NCI-H2196 (cell line): ENCODE measurements at regions not wholly inside any gene's neighbourhood (a gene's known extent, or its start where the extent isn't known, plus 50 kb on each side); places are given as distances from the start of the nearest gene placed in this dataset.
"Not testable (repeated sequence)": the region's sequence is repeated elsewhere in the genome, so short reads cannot be mapped to it uniquely, and the experiment has no call there.

Experiments used
- DNase-seq: peaks from one replicate; lab custom pipeline; 2025; ENCODE audit not compliant: unreplicated experiment; lab: John Stamatoyannopoulos, UW

DNA sequence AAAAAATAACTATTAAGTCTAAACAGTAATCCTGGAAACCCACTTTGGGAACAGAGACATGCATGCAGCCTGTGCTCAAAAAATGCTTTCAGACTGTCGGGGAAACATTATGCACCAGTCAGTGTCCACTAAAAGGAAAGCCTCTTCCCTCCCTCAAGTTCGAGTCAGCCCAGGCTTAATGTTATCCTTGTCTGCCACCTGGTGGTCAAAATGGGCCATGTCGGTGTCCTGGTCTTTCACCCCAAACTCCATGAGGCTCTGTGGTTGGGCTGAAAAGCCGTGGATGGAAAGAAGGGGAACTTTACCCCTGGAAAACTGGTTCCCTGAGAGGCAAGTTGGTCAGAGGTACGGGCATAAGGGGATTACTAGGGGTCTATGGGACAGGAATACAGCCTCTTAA, 88.4 kb upstream of the ZNF492 start:
- peak; percentile 32 for DNase-seq

- DNase-seq: no peak
Measured at GRCh38 chr19:22533761-22534160, 100.4 kb upstream of the ZNF492 start.

GRCh38 chr19:22532388-22533300, 101.5 kb upstream of the ZNF492 start:
- DNase-seq: no peak

DNA sequence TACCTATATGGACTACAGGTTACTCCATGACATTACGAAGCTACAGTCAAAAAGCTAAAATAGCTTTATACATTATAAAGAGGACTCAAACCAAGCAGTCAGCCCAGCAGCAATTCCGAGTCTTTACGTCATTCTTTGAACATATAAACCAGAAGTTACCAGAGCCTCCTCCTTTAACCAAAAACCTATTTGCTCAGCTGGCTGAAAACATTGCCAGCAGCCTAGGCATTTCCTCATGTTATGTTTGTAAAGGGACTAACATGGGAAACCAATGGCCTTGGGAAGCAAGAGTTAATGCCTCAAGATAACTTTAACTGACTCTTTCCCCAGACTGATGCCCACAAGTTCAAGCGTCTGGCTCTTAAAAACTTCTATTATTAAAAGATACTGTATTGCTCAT, 104.1 kb upstream of the ZNF492 start:
- DNase-seq: no peak

DNA sequence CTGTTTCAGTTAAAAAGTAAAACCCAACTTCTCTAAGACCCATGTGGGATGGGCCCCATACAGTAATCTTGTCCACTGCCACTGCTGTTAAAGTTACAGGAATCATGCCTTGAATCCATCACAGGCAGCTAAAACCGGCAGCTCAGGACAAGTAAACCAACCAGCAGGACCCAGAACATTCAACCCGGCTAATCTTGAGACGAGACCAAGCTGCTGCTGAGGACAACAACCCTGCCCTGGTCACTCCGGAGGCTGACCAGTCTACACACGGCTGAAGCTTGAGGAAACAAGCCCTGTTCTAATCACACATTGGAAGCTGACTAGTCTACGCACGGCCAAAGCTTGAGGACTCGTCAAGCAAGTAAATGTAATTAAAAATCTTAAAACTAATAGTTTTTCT, 105.2 kb upstream of the ZNF492 start:
- no peak for DNase-seq

- DNase-seq: no peak
Measured at GRCh38 chr19:22527554-22527953, 105.4 kb upstream of the ZNF98 start.

DNA sequence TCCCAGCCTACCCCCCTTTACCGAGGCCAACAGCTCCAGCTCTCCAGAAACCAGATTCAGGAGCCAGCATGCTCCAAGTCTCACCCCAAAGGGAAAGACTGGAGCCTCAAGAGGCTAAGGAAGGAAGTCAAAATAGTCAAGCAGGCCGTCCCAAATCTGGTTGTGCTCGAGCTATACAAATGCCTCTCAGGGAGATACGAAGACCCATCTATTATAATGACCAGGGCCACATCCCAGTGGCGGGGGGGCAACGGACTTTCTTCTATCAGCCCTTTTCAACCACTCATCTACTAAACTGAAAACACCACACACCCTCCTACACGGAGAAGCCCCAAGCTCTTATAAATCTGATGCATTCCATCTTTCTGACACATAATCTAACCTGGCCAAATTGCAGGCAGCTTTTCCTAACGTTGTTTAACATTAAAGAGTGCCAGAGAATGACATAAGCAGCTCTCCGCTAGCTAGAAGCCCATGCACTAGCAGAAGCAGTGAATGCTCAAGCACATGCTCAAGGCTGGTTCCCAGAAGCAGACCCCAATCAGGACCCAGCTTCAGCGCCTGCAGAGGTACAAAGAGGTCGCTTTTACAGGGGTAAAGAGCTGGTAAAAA, 104.6 kb upstream of the ZNF98 start:
- no peak for DNase-seq

GRCh38 chr19:22523940-22524339, 101.8 kb upstream of the ZNF98 start:
- no peak for DNase-seq

DNA sequence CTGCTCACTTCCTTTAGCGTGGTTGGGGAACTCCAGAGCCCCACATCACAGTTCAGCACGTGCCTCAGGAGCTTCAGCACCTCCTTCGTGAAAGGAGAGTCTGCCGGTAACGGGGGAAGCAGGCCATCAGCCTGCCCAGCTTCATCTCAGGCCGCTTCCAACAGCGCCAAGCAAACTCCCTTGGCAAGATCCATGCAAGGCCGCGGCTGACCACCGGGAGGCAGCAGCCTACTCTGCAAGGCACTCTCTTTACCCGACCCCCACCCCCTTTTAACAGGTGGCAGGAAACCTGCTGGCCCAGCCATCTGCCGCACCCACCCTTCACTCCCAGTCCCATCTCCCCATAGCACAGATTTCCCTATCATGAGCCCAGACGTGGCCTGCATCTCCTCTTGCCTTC, 97.4 kb upstream of the ZNF98 start:
- not testable (repeated sequence) for DNase-seq

GRCh38 chr19:22519152-22519551, 97.0 kb upstream of the ZNF98 start:
- DNase-seq: no peak

DNA sequence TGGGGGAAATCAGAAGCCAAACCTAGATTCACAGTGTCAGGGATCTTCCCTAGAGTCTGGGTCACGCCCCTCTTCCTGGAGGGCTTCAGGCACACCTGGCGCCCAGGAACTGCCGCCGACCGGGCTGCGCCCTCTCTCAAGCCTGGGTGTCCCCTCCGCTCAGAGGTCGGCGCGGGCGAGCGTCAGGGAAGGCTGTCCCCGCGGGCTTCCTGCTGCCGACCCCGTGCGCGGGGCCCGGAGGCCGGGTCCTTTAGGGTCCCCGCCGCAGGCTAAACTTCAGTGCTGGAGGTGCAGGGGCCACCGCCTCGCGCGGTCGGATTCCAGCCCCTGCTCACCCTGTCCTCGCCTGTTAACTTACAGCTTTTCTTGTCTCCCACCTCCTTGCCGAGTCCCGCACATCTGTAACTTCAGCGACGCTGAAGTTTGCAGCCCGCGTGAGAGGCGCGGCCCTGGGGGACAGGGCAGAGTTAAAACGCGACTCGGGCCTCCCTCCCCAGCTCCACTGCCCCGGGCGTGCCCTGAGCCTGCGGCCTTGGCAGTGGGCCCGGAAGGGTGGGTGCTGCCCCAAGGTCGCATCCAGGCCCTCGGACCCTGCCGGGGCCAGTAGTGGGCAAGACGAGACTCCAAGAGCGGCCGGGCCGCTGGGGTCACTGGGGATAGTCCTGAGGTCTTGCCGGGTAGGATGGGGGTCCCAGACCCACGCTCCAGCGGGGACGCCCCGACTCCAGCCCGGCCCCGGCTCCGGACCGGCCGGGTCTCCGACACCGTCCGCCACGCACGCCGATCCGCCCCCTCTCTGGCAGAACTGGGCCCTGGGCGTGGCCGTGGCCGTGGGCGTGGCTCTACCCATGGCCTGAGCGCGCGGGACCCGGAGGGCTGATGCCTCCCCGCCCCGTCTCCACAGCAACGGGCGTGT, 95.6 kb upstream of the ZNF98 start:
- no peak for DNase-seq

DNA sequence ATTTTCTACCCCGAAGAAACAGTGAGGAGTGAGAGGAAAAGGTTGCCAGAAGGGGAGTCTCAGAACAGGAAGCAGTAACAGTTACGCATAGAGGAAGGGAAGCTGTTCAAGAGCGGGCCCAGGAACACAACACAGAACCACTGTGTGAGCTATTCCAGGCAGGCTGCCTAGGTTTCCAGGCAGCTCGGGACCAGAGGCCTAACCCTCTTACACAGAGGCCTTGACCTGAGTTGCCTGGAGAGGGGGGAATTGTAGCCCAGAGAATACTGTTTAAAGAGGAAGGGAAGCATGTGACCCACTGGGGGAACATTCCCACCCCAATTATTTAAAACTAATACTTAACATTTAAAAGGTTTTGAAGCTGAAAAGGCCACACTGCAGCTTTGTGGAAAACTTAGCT, 93.3 kb upstream of the ZNF98 start:
- DNase-seq: no peak

- DNase-seq: no peak
Measured at GRCh38 chr19:22503524-22503923, 81.4 kb upstream of the ZNF98 start.

GRCh38 chr19:22502766-22503165, 80.6 kb upstream of the ZNF98 start:
- DNase-seq: no peak

- DNase-seq: not testable (repeated sequence)
Measured at GRCh38 chr19:22498831-22499430, 76.8 kb upstream of the ZNF98 start.

DNA sequence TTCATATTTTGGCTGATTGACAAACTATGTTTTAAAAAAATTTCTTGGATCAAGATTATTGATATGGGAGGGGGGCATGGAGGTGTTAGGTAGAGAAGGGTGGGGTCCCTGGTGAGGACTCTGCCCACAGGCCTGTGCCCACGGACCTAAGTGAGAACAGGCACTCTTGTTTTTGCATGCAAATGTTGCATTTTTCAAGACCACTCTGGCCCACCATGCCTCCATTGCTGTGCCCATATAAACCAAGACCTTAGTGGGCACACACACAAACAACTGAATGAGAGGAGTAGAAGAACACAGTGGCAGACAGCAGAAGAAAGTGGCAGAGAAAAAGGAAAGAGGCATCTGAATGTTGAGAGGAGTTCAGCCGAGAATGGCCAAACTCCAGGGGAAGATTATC, 69.6 kb upstream of the ZNF98 start:
- DNase-seq: no peak

GRCh38 chr19:22483514-22483913, 61.4 kb upstream of the ZNF98 start:
- DNase-seq: not testable (repeated sequence)

DNA sequence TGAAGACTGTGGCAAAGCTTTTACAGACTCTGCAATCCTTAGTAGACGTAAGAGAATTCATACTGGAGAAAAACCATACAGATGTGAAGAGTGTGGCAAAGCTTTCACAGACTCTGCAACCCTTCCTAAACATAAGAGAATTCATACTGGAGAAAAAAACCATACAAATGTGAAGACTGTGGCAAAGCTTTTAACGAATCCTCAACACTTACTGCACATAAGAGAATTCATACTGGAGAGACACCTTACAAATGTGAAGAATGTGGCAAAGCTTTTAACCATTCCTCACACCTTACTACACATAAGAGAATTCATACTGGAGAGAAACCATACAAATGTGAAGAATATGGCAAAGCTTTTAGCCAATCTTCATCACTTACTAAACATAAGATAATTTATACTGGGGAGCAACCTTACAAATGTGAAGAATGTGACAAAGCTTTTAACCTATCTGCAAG, 50.1 kb upstream of the ZNF98 start:
- DNase-seq: no peak
